ENCODE measurements at regions not wholly inside any gene's neighbourhood (a gene's known extent, or its start where the extent isn't known, plus 50 kb on each side); places are given as distances from the start of the nearest gene placed in this dataset.
"Not testable (repeated sequence)": the region's sequence is repeated elsewhere in the genome, so short reads cannot be mapped to it uniquely, and the experiment has no call there.

- no peak overlapping the region for H3K4me3 ChIP-seq (ENCODE audit: low read depth, low read length)
- in situ Hi-C loops (cut with HindIII; ENCODE audit: low sequenced_read_pairs), result no loop called here
- no peak for TF ChIP-seq CTCF (IDR thresholded peaks at IDR 0.05; ENCODE audit: low read depth, low read length)
- DNase-seq (ENCODE audit: low read depth, low spot score), result peak; percentile 13
These were observed 133.4 kb upstream of the ABCB5 start for GRCh38 chr7:20482071-20482470.

GRCh38 chr7:20484356-20484755, 131.1 kb upstream of the ABCB5 start:
- TF ChIP-seq CTCF (IDR thresholded peaks at IDR 0.05; ENCODE audit: low read depth, low read length), result no peak
- H3K4me3 ChIP-seq (ENCODE audit: low read depth, low read length), result no peak overlapping the region
- no peak for DNase-seq (ENCODE audit: low read depth, low spot score)

GRCh38 chr7:20488850-20489249, 126.6 kb upstream of the ABCB5 start:
- in situ Hi-C loops (cut with HindIII; ENCODE audit: low sequenced_read_pairs), result no loop called here
- no peak for TF ChIP-seq CTCF (IDR thresholded peaks at IDR 0.05; ENCODE audit: low read depth, low read length)

More at GRCh38 chr7:20484356-20484755, 131.1 kb upstream of the ABCB5 start:
- in situ Hi-C loops (cut with HindIII; ENCODE audit: low sequenced_read_pairs), result no loop called here

GRCh38 chr7:20491284-20491683, 124.2 kb upstream of the ABCB5 start:
- no peak overlapping the region for H3K4me3 ChIP-seq (ENCODE audit: low read depth, low read length)
- no peak for DNase-seq (ENCODE audit: low read depth, low spot score)
- in situ Hi-C loops (cut with HindIII; ENCODE audit: low sequenced_read_pairs), result no loop called here
- no peak for TF ChIP-seq CTCF (IDR thresholded peaks at IDR 0.05; ENCODE audit: low read depth, low read length)

More at GRCh38 chr7:20488850-20489249, 126.6 kb upstream of the ABCB5 start:
- no peak overlapping the region for H3K4me3 ChIP-seq (ENCODE audit: low read depth, low read length)
- DNase-seq (ENCODE audit: low read depth, low spot score), result no peak

GRCh38 chr7:20494566-20494965, 120.9 kb upstream of the ABCB5 start:
- in situ Hi-C loops (cut with HindIII; ENCODE audit: low sequenced_read_pairs), result no loop called here
- DNase-seq (ENCODE audit: low read depth, low spot score), result no peak
- no peak for TF ChIP-seq CTCF (IDR thresholded peaks at IDR 0.05; ENCODE audit: low read depth, low read length)
- no peak overlapping the region for H3K4me3 ChIP-seq (ENCODE audit: low read depth, low read length)

- DNase-seq (ENCODE audit: low read depth, low spot score); H3K4me3 ChIP-seq (ENCODE audit: low read depth, low read length); in situ Hi-C loops (cut with HindIII; ENCODE audit: low sequenced_read_pairs): not testable (repeated sequence)
These were observed 114.0 kb upstream of the ABCB5 start for GRCh38 chr7:20501473-20501872.

GRCh38 chr7:20503278-20503950, 112.1 kb upstream of the ABCB5 start:
- H3K4me3 ChIP-seq (ENCODE audit: low read depth, low read length), result no peak overlapping the region
- in situ Hi-C loops (cut with HindIII; ENCODE audit: low sequenced_read_pairs), result no loop called here
- DNase-seq (ENCODE audit: low read depth, low spot score), result no peak
- no peak for TF ChIP-seq CTCF (IDR thresholded peaks at IDR 0.05; ENCODE audit: low read depth, low read length)
